ENCODE measurements at regions not wholly inside any gene's neighbourhood (a gene's known extent, or its start where the extent isn't known, plus 50 kb on each side); places are given as distances from the start of the nearest gene placed in this dataset.

- TF ChIP-seq RFX5 (IDR thresholded peaks at IDR 0.05) (no peak), POLR2A (IDR thresholded peaks at IDR 0.05; ENCODE audit: low read length) (no peak), CTCF (IDR thresholded peaks at IDR 0.05) (no peak), USF2 (IDR thresholded peaks at IDR 0.05) (no peak), RCOR1 (IDR thresholded peaks at IDR 0.05; ENCODE audit: low read depth, low read length) (no peak)
Observed at GRCh38 chr10:107579970-107580369, 415.5 kb upstream of the SORCS1 start.
